Right lobe of liver (tissue), 4 donors: ENCODE measurements at regions not wholly inside any gene's neighbourhood (a gene's known extent, or its start where the extent isn't known, plus 50 kb on each side); places are given as distances from the start of the nearest gene placed in this dataset.

Source experiments
- CTCF ChIP-seq, 4 donors: fragments of 200-600 bp in 3 of 4; fragments of 450-650 bp in 1 of 4; IDR thresholded peaks; one replicate each; pipeline versions ENCODE4 v1.5.1 to v1.8.0; 2016 to 2022; ENCODE audit warnings: antibody characterized with exemption in 4 of 4, mild to moderate bottlenecking in 2 of 4
- POLR2A ChIP-seq: fragments of 450-650 bp; IDR thresholded peaks from one replicate; pipeline ENCODE4 v1.6.1; 2017; ENCODE audit warnings: antibody characterized with exemption, mild to moderate bottlenecking
- donor health status: DM: no; HTN: no; CAD: no.
- donor health status: DM: no; HTN: no; CAD: no.
- donor health status: DM: no; HTN: yes; CAD: no.

DNA sequence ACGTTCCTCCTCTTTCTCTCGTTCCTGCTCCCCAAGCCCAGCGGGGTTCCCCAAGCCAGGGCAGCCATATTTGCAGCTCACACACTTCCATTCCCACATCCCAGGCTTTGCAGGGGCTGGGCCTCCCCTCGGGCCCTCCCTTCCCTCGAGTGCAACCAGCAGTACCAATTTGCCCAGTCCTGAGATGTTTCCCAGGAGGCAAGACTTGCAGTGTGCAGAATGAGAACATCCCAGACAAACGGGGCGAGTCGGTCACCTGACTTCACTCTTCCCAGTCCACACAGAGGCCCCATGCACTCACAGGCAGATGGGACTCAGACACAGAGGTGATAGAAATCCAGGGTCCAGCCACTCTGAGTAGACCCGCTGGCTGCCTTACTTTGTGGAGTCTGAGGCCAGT is 56.2 kb upstream of the SLC6A6 start:
- no peak for TF ChIP-seq POLR2A
- TF ChIP-seq CTCF (IDR thresholded peaks at IDR 0.05) = no peak
